BLaER1 treated with 17β-estradiol and CSF1 and Interleukin-3, amounts not matched to agents 10 nM and 100 nM (cell line): ENCODE measurements at regions not wholly inside any gene's neighbourhood (a gene's known extent, or its start where the extent isn't known, plus 50 kb on each side); places are given as distances from the start of the nearest gene placed in this dataset.
A peak's percentile ranks its signal among the peaks of the same experiment; 100 is the strongest.

Experiments
- H3K27ac ChIP-seq, 11 experiments: shearing (Covaris generic); formaldehyde crosslinking; 2 replicates each; pipeline ENCODE4 v1.8.1; 2022
- H3K27me3 ChIP-seq, 11 experiments: shearing (Covaris generic); formaldehyde crosslinking; 2 replicates each; pipeline ENCODE4 v1.8.1; 2022
- H3K36me3 ChIP-seq, 11 experiments: shearing (Covaris generic); formaldehyde crosslinking; 2 replicates each; pipeline ENCODE4 v1.8.1; 2022
- H3K4me1 ChIP-seq, 10 experiments: shearing (Covaris generic); formaldehyde crosslinking; 2 replicates each; pipeline ENCODE4 v1.8.1; 2022
- H3K4me2 ChIP-seq, 11 experiments: shearing (Covaris generic); formaldehyde crosslinking; 2 replicates each; pipeline ENCODE4 v1.8.1; 2022
- H3K4me3 ChIP-seq, 10 experiments: shearing (Covaris generic); formaldehyde crosslinking; 2 replicates each; pipeline ENCODE4 v1.8.1; 2022
- H3K9ac ChIP-seq, 11 experiments: shearing (Covaris generic); formaldehyde crosslinking; 2 replicates each; pipeline ENCODE4 v1.8.1; 2022
- H3K9me3 ChIP-seq, 11 experiments: shearing (Covaris generic); formaldehyde crosslinking; replicated peaks in 1 of 11; 2 replicates each; pipeline ENCODE4 v1.8.1; 2022
- H4K20me1 ChIP-seq, 11 experiments: shearing (Covaris generic); formaldehyde crosslinking; 2 replicates each; pipeline ENCODE4 v1.8.1; 2022
- Cebpa-rat ChIP-seq, 11 experiments: shearing (Covaris generic); IDR thresholded peaks; 2 replicates each; pipeline ENCODE4 v1.8.1; 2022

GRCh38 chr6:156579564-156579963 is 197.6 kb upstream of the ARID1B start:
- no peak for TF ChIP-seq Cebpa-rat (IDR thresholded peaks at IDR 0.05)
- no peak overlapping the region for H3K27ac ChIP-seq
- no peaks in the 10 kb centered on the region; a peak in 1 of 20 replicates for H3K4me1 ChIP-seq
- no peaks in the 10 kb centered on the region for H3K27me3 ChIP-seq
- H3K9me3 ChIP-seq, result peaks cover 44 to 57% (median 49%) of the 10 kb centered on the region in 11 experiments
- H3K4me3 ChIP-seq, result no peak overlapping the region
- no peak overlapping the region for H3K4me2 ChIP-seq
- no peak overlapping the region for H3K9ac ChIP-seq
- no peaks in the 10 kb centered on the region for H3K36me3 ChIP-seq
- H4K20me1 ChIP-seq, result no peaks in the 10 kb centered on the region

- H3K4me1 ChIP-seq, result no peaks in the 10 kb centered on the region
- H3K9ac ChIP-seq, result no peak overlapping the region
- H3K9me3 ChIP-seq, result peaks cover 44 to 57% (median 49%) of the 10 kb centered on the region in 11 experiments
- no peaks in the 10 kb centered on the region for H3K27me3 ChIP-seq
- no peak overlapping the region for H3K4me2 ChIP-seq
- no peak overlapping the region for H3K27ac ChIP-seq
- TF ChIP-seq Cebpa-rat (IDR thresholded peaks at IDR 0.05), result no peak
- no peaks in the 10 kb centered on the region for H4K20me1 ChIP-seq
- H3K4me3 ChIP-seq, result 0 out of 20 replicates have a peak overlapping the region, but pooled peaks of 1 of the 10 experiments have one; percentile 7
- H3K36me3 ChIP-seq, result no peaks in the 10 kb centered on the region
Observed at GRCh38 chr6:156577749-156578148, 199.4 kb upstream of the ARID1B start.

GRCh38 chr6:156575361-156575760 is 201.8 kb upstream of the ARID1B start:
- no peak for TF ChIP-seq Cebpa-rat (IDR thresholded peaks at IDR 0.05)
- no peaks in the 10 kb centered on the region for H3K4me1 ChIP-seq

GRCh38 chr6:156564807-156565149 is 212.4 kb upstream of the ARID1B start:
- Histone ChIP-seq H3K4me1 (peaks cover 0 to 5% (median 0%) of the 10 kb centered on the region in 10 experiments; a peak in 3 of 20 replicates), H3K27me3 (no peaks in the 10 kb centered on the region), H4K20me1 (no peaks in the 10 kb centered on the region), H3K9me3 (peaks cover 4 to 22% (median 15%) of the 10 kb centered on the region in 11 experiments; a peak in 17 of 22 replicates), H3K4me2 (peak overlapping the region in 1 of 11 experiments; percentile 36; a peak in 1 of 22 replicates), H3K4me3 (no peak overlapping the region), H3K27ac (no peak overlapping the region), H3K36me3 (no peaks in the 10 kb centered on the region), H3K9ac (no peak overlapping the region)
- no peak for TF ChIP-seq Cebpa-rat (IDR thresholded peaks at IDR 0.05)

More at GRCh38 chr6:156575361-156575760, 201.8 kb upstream of the ARID1B start:
- Histone ChIP-seq H3K36me3 (no peaks in the 10 kb centered on the region), H3K27me3 (no peaks in the 10 kb centered on the region), H4K20me1 (no peaks in the 10 kb centered on the region), H3K4me3 (no peak overlapping the region), H3K9me3 (peaks cover 44 to 56% (median 49%) of the 10 kb centered on the region in 11 experiments), H3K27ac (no peak overlapping the region), H3K4me2 (no peak overlapping the region), H3K9ac (no peak overlapping the region)

- Histone ChIP-seq H3K4me2 (peak overlapping the region in 1 of 11 experiments; percentile 36; a peak in 1 of 22 replicates), H3K9ac (no peak overlapping the region)
Observed at GRCh38 chr6:156564127-156564806, 212.9 kb upstream of the ARID1B start.

GRCh38 chr6:156563714-156564113 is 213.5 kb upstream of the ARID1B start:
- Histone ChIP-seq H4K20me1 (no peaks in the 10 kb centered on the region), H3K4me3 (no peak overlapping the region), H3K9me3 (peaks cover 4 to 24% (median 19%) of the 10 kb centered on the region in 11 experiments; a peak in 17 of 22 replicates), H3K4me1 (peaks cover 0 to 5% (median 0%) of the 10 kb centered on the region in 10 experiments; a peak in 3 of 20 replicates), H3K4me2 (no peak overlapping the region), H3K27me3 (no peaks in the 10 kb centered on the region), H3K27ac (no peak overlapping the region), H3K9ac (no peak overlapping the region), H3K36me3 (no peaks in the 10 kb centered on the region)
- no peak for TF ChIP-seq Cebpa-rat (IDR thresholded peaks at IDR 0.05)

More at GRCh38 chr6:156564127-156564806, 212.9 kb upstream of the ARID1B start:
- H3K27me3 ChIP-seq, result no peaks in the 10 kb centered on the region
- peaks cover 4 to 24% (median 17%) of the 10 kb centered on the region in 11 experiments; a peak in 17 of 22 replicates for H3K9me3 ChIP-seq
- H3K4me3 ChIP-seq, result no peak overlapping the region
- no peak for TF ChIP-seq Cebpa-rat (IDR thresholded peaks at IDR 0.05)
- H3K4me1 ChIP-seq, result peaks cover 0 to 5% (median 0%) of the 10 kb centered on the region in 10 experiments; a peak in 3 of 20 replicates
- no peaks in the 10 kb centered on the region for H3K36me3 ChIP-seq
- no peaks in the 10 kb centered on the region for H4K20me1 ChIP-seq
- no peak overlapping the region for H3K27ac ChIP-seq

- Histone ChIP-seq H3K36me3 (no peaks in the 10 kb centered on the region), H3K9me3 (peaks cover 4 to 24% (median 19%) of the 10 kb centered on the region in 11 experiments; a peak in 17 of 22 replicates), H4K20me1 (no peaks in the 10 kb centered on the region), H3K27me3 (no peaks in the 10 kb centered on the region), H3K4me3 (no peak overlapping the region), H3K9ac (no peak overlapping the region), H3K4me2 (no peak overlapping the region), H3K27ac (no peak overlapping the region), H3K4me1 (peaks cover 0 to 7% (median 2%) of the 10 kb centered on the region in 10 experiments; a peak in 10 of 20 replicates)
- no peak for TF ChIP-seq Cebpa-rat (IDR thresholded peaks at IDR 0.05)
Observed at GRCh38 chr6:156562636-156563035, 214.5 kb upstream of the ARID1B start.

- Histone ChIP-seq H3K9ac (no peak overlapping the region), H3K27ac (no peak overlapping the region), H3K36me3 (no peaks in the 10 kb centered on the region), H3K27me3 (no peaks in the 10 kb centered on the region), H3K4me3 (no peak overlapping the region), H4K20me1 (no peaks in the 10 kb centered on the region), H3K4me1 (peaks cover 0 to 13% (median 8%) of the 10 kb centered on the region in 10 experiments; a peak in 18 of 20 replicates), H3K4me2 (no peak overlapping the region), H3K9me3 (peaks cover 4 to 24% (median 19%) of the 10 kb centered on the region in 11 experiments; a peak in 17 of 22 replicates)
- TF ChIP-seq Cebpa-rat (IDR thresholded peaks at IDR 0.05), result no peak
Observed at GRCh38 chr6:156562019-156562418, 215.2 kb upstream of the ARID1B start.

- no peak overlapping the region for H3K4me2 ChIP-seq
- TF ChIP-seq Cebpa-rat (IDR thresholded peaks at IDR 0.05), result no peak
- no peak overlapping the region for H3K27ac ChIP-seq
- no peaks in the 10 kb centered on the region for H3K36me3 ChIP-seq
- peaks cover 4 to 24% (median 19%) of the 10 kb centered on the region in 11 experiments; a peak in 17 of 22 replicates for H3K9me3 ChIP-seq
- no peaks in the 10 kb centered on the region for H3K27me3 ChIP-seq
- H4K20me1 ChIP-seq, result no peaks in the 10 kb centered on the region
- no peak overlapping the region for H3K9ac ChIP-seq
- no peak overlapping the region for H3K4me3 ChIP-seq
- H3K4me1 ChIP-seq, result peaks cover 0 to 19% (median 13%) of the 10 kb centered on the region in 10 experiments; a peak in 18 of 20 replicates
Observed at GRCh38 chr6:156560476-156560875, 216.7 kb upstream of the ARID1B start.
